Stimulated activated naive CD8-positive, alpha-beta T cell treated with anti-CD3 and anti-CD28 coated beads, Interleukin-15, amount 100 ng/mL, for 72 hours (primary cell): ENCODE measurements at regions not wholly inside any gene's neighbourhood (a gene's known extent, or its start where the extent isn't known, plus 50 kb on each side); places are given as distances from the start of the nearest gene placed in this dataset.

Source experiments
- ATAC-seq: fragments of 150-1000 bp; cut with Tn5 transposase; 2 replicates; pipeline ENCODE4 v1.10.0; 2021; ENCODE audit warnings: mild to moderate bottlenecking, moderate library complexity
- DNase-seq, 2 donors: peaks; one replicate each; pipeline ENCODE4 v3.0.0; 2021 to 2022
- H3K27ac Mint-ChIP-seq, 2 donors: one replicate each; pipeline ENCODE4 v1.8.0; 2022; ENCODE audit warnings: mild to moderate bottlenecking in 2 of 2, mixed read lengths in 2 of 2, moderate library complexity in 2 of 2
- H3K27me3 Mint-ChIP-seq: one replicate; pipeline ENCODE4 v1.8.0; 2022; ENCODE audit warnings: mixed read lengths
- H3K4me1 Mint-ChIP-seq: one replicate; pipeline ENCODE4 v1.8.0; 2022; ENCODE audit warnings: mild to moderate bottlenecking, mixed read lengths
- H3K4me3 Mint-ChIP-seq, 2 donors: one replicate each; pipeline ENCODE4 v1.8.0; 2022; ENCODE audit warnings: mild to moderate bottlenecking in 2 of 2, mixed read lengths in 2 of 2, moderate library complexity in 1 of 2
- H3K9me3 Mint-ChIP-seq, 2 donors: one replicate each; pipeline ENCODE4 v1.8.0; 2022; ENCODE audit warnings: mixed read lengths in 2 of 2

DNA sequence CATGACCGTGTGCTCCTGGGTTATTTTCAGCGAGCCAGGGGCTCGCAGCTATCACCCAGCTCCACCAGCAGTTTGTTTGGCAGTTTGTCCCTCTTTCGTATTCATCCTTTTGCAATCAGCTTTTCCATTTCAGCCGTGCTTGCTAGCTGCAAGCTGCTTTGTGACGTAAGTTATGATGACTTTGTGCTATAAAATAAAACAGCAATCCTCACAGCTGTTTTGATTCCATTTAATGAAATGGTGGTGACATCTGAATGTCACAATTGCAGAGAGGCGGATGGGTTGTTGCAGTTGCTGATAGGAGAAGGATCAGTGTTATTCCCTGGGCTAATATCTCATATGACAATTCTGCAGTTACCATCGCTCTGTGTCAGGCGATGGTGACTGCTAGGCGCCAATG lies 251.7 kb downstream of the SNX10 start:
- no peak for DNase-seq
- peak overlapping the region in 1 of 2 donors; percentile 36 for H3K27ac Mint-ChIP-seq
- no peak for ATAC-seq
- H3K4me3 Mint-ChIP-seq = no peak overlapping the region
- no peaks in the 10 kb centered on the region for H3K9me3 Mint-ChIP-seq
- H3K27me3 Mint-ChIP-seq = peaks cover 43% of the 10 kb centered on the region
- no peaks in the 10 kb centered on the region for H3K4me1 Mint-ChIP-seq

DNA sequence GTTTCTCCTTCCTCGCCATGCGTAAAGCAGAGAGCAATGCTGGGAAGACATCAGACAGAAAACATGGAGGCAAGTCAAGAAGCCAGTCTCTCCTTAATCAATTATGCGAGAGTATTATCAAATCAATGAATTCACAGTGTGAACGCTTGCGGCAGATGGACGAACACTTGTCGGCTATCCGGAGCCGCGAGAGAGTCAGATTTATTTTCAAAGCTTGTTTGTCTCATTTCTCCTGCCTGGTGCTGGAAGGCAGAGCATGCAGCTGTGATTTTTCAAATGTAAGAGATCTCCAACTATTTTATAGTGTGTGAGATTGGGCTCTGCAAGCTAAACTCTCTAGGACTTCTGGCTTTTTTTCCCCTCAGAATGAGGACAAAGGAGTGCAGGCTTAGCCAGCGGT lies 252.3 kb downstream of the SNX10 start:
- no peak for ATAC-seq
- Mint-ChIP-seq H3K9me3 (no peaks in the 10 kb centered on the region), H3K27ac (no peak overlapping the region), H3K4me1 (no peaks in the 10 kb centered on the region), H3K27me3 (peaks cover 44% of the 10 kb centered on the region), H3K4me3 (no peak overlapping the region)
- DNase-seq = no peak

DNA sequence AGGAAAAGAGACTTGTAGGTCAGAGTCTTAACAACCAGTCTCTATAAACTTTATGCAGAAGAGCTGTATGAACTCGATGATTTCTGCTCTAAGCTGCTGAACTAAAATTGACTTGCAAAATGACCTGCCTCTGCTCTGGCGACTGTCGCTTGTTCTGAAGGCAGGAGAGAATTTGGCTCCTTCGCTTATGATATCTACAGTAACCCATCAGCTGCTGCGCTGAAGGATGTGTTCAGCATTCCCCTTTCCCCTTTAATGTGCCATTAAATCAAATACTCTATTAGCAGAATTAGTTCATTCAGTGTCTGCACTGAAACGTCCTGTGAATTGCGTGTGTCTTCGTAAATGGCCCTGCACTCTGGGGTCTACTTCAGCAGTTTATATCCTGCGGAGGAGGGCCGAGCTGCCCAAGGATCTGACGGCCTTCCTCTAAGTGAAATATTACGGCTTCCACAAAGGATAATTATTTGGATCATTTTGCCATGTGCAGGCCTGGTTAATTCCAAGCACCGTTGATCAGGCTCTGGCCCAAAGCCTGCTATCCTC lies 254.9 kb downstream of the SNX10 start:
- Mint-ChIP-seq H3K9me3 (no peaks in the 10 kb centered on the region), H3K4me3 (no peak overlapping the region), H3K27ac (no peak overlapping the region), H3K27me3 (peaks cover 51% of the 10 kb centered on the region), H3K4me1 (no peaks in the 10 kb centered on the region)
- ATAC-seq = no peak
- DNase-seq = no peak

DNA sequence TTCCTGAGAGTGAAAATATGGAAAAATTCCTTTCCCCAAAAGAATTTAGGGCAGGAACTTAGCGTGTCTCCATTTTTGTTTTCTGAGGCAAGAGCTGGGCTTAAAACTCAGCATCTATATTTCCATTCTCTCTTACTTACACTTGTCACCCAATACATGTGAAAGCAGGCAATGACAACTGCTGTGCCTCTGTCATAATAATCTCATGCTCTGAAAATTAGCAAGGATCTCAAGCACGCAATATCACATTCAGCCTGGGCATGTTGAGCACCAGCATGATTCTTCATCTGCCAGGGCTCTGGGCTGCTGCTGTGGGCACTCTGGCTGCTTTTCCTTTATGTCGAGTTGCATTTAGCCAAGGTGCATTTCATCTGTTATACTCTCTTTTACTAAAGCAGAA lies 255.5 kb downstream of the SNX10 start:
- Mint-ChIP-seq H3K27me3 (peaks cover 53% of the 10 kb centered on the region), H3K27ac (no peak overlapping the region)

DNA sequence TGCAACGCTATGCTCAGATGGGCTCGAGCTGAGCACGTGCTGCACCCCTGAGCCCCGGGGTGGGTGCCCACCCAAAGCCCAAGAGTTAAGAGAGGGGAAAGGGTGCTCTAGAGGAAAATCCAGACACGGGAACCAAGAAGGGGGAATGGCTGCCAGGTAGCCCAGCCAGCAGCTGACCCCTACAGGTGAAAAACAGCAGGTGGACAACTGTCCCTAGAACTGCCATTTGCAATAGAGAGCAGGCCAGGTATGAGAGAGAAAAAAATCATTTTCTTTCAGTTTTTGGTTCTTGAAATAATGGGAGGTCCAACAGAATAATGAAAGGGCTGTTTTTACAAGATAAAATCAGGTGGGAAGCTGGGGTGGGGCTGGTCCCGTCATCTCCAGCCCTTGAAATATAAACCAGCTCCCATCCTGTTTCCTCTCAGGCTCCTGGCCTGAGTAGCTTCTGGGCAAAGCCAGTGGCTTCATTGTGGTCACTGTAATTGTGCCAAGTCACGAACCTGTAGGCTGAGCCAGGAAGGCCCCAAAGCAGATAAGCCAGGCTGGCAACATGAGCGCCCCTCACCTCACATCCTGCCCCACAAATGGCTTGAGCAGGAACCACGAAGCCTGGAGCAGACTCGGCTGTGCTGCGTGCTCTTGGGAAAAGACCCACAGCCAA lies 257.8 kb downstream of the SNX10 start:
- H3K27ac Mint-ChIP-seq = no peak overlapping the region
- DNase-seq (no peak), ATAC-seq (no peak)
- no peak overlapping the region for H3K4me3 Mint-ChIP-seq
- H3K27me3 Mint-ChIP-seq = peaks cover 56% of the 10 kb centered on the region
- no peaks in the 10 kb centered on the region for H3K9me3 Mint-ChIP-seq
- no peaks in the 10 kb centered on the region for H3K4me1 Mint-ChIP-seq

More for the DNA sequence above, 255.5 kb downstream of the SNX10 start:
- Mint-ChIP-seq H3K9me3 (no peaks in the 10 kb centered on the region), H3K4me1 (no peaks in the 10 kb centered on the region), H3K4me3 (no peak overlapping the region)
- DNase-seq (no peak), ATAC-seq (no peak)

DNA sequence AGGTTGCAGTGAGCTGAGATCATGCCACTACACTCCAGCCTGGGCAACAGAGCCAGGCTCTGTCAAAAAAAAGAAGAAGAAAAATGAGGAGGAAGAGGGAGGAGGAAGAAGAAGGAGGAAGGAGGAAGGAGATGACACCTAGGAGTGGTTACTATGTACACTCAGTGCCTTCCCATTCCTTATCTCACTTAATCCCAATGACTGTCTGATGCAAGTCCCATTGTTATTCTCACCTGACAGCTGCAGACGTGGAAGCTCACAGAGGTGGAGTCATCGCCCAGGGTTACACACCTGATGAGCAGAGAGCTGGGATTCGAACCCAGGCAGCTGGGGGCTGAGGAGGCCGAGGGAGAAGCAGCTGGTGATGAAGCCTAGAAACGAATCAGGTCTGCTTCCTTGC lies 258.8 kb downstream of the SNX10 start:
- H3K4me1 Mint-ChIP-seq = no peaks in the 10 kb centered on the region
- no peak overlapping the region for H3K4me3 Mint-ChIP-seq
- no peaks in the 10 kb centered on the region for H3K9me3 Mint-ChIP-seq
- ATAC-seq = no peak
- H3K27me3 Mint-ChIP-seq = peaks cover 54% of the 10 kb centered on the region
- DNase-seq = no peak
- H3K27ac Mint-ChIP-seq = peak overlapping the region in 1 of 2 donors; percentile 49

DNA sequence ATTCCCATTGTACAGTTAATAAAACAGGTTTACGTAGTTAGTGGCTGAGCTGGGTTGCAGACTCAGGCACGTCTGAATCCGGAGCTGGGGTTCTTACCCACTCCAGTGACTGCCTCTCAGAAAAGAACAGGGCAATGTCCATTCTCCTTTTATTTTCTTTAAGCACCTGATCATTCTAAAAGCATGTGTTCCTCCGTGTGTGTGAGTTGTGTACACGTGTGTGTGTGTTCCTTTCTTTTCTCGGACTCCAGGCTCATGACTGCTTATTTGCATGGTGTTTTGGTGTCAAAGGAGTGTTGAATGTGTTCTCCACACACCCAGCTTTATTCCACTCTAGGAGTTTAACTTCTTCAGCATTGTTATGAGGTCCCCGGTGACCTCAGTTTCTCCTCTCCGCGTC lies 260.1 kb downstream of the SNX10 start:
- DNase-seq (no peak), ATAC-seq (no peak)
- no peaks in the 10 kb centered on the region for H3K9me3 Mint-ChIP-seq
- H3K4me3 Mint-ChIP-seq = no peak overlapping the region
- H3K4me1 Mint-ChIP-seq = no peaks in the 10 kb centered on the region
- H3K27me3 Mint-ChIP-seq = peaks cover 54% of the 10 kb centered on the region
- H3K27ac Mint-ChIP-seq = no peak overlapping the region

DNA sequence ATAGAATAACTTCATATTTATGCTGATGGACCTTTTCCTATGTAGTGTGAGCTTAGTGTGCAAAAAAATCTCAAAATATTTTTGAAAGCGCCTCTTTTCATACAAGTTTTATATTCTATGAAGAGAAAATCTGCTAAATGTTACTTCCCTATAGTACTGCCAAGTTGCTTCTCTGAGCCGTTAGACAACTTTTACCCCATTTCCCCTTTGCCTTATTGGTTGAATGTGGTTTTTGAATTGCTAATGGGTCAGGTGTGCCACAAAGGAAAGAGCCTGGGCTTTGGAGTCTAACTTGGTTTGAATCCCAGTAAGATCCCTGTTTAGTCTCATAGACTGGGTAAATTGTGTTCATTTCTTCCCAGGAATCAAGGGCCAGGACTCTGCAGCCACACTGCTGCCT lies 261.5 kb downstream of the SNX10 start:
- Mint-ChIP-seq H3K27me3 (peaks cover 52% of the 10 kb centered on the region), H3K4me1 (no peaks in the 10 kb centered on the region), H3K9me3 (no peaks in the 10 kb centered on the region), H3K27ac (no peak overlapping the region), H3K4me3 (no peak overlapping the region)
- DNase-seq (no peak), ATAC-seq (no peak)

DNA sequence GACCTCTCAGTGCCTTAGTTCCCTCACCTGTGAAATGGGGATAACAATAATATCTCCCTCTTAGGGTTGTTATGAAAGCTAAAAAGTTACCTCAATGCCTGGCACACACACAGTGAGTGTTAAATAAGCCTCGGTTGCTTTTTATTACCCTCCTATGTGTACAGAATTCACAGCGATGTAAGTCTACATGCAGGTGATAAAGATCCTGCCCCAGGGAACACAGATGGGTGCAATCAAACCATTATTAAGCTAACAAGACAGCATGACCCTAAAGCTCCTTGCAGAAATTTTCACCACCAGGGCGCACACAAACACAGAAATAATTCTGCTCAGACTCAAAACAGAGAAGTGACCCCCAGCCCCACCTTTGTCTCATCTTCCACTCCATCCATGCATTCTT lies 261.9 kb downstream of the SNX10 start:
- Mint-ChIP-seq H3K27ac (no peak overlapping the region), H3K27me3 (peaks cover 48% of the 10 kb centered on the region)

DNA sequence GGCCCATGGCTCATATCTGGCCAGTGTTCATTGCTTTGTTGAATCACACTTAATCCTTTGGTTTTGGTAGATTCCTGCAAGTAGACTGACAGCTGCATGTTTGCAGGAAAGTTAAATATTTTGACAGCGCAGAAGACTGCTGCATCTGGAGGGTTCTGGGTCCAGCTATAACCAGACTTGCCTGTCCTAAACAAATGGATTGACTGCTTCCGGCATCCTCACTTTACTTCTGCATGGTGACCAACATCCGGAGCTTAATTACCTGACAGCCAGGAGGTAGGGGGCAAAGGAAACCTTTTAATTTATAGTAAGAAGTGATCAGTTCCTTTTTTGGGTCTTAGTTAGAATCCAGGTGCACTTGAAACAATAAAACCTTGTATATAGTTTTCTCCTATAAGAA lies 263.3 kb downstream of the SNX10 start:
- Mint-ChIP-seq H3K9me3 (no peaks in the 10 kb centered on the region), H3K4me3 (no peak overlapping the region), H3K4me1 (no peaks in the 10 kb centered on the region), H3K27me3 (peaks cover 38% of the 10 kb centered on the region), H3K27ac (no peak overlapping the region)
- ATAC-seq (no peak), DNase-seq (no peak)

More for the DNA sequence above, 261.9 kb downstream of the SNX10 start:
- Mint-ChIP-seq H3K4me1 (no peaks in the 10 kb centered on the region), H3K9me3 (no peaks in the 10 kb centered on the region), H3K4me3 (no peak overlapping the region)
- DNase-seq = no peak
- ATAC-seq = no peak

DNA sequence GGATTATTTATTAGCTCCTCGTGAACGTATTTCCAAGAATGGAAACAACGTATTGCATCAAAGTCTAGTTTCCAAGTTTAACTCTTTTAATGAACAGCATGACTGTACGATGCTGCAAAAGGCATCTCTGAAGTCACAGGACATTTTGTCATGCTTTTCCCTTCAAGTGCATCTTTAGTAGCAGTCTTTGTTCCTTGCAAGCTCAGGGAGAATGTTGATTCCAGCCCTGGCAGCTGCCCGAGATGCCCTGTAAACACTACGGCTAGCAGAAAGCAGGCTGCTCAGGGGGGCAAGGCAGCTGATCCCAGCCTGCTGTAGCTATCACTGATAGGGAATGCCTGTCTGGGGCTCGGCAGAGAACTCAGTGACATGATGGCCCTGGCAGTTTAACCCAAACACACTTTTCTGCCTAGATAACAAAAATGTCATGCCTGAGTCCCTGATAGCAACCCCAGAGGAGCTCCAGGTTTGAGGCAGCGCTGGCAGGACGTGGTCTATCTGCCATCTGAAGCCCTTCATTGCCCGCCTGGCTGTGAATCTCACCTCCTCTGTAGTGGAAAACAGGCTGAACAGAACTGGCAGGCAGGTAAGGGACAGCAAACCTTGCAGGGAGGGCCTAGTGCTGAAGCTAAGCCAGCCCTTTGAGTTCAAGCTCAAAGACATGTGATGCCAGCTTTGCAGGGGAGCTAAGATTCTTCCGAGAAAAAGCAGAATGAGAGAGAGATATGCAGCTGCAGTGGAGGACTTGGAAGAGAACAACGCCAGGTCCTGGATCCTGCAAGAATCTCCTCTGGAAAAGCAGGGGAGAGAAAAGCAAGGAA lies 264.6 kb downstream of the SNX10 start:
- ATAC-seq (no peak), DNase-seq (no peak)
- no peak overlapping the region for H3K27ac Mint-ChIP-seq
- no peaks in the 10 kb centered on the region for H3K4me1 Mint-ChIP-seq
- H3K27me3 Mint-ChIP-seq = peaks cover 29% of the 10 kb centered on the region
- H3K9me3 Mint-ChIP-seq = no peaks in the 10 kb centered on the region
- no peak overlapping the region for H3K4me3 Mint-ChIP-seq

DNA sequence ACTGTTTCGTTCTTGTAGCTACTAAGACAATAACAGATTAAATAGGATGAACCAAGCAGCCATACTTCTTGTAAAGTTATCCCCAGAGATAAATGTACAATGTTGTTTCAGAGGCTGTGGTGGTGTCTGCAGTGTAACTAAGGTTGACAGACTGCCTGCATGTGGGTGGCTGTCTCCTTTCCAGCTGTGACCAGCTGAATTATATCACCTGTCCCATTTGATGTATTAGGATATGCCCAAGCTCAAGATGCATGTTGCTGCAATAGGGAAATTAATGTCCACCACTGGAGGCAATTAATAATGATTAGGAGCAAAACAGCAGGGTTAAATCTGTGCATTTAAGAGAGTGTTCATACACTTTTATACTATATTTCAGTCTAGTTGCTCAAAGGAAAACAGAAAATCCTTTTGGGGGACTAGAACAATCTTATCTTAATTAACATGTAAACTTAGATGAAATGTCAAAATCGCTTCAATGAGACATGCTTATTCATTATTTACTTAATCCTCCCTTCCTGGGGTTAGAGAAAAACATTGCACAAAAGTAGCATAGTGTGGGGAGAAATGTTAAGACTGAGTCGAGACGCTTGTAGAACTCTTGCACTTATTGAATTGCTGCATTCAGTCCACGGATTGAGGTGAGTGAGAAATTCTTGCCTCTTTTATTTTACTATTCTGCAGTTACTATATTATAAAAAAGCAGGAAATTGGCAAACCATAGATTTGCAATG lies 269.0 kb downstream of the SNX10 start:
- Mint-ChIP-seq H3K4me3 (no peak overlapping the region), H3K9me3 (no peaks in the 10 kb centered on the region), H3K27ac (no peak overlapping the region), H3K27me3 (peaks cover 8% of the 10 kb centered on the region), H3K4me1 (no peaks in the 10 kb centered on the region)
- ATAC-seq (no peak), DNase-seq (no peak)

DNA sequence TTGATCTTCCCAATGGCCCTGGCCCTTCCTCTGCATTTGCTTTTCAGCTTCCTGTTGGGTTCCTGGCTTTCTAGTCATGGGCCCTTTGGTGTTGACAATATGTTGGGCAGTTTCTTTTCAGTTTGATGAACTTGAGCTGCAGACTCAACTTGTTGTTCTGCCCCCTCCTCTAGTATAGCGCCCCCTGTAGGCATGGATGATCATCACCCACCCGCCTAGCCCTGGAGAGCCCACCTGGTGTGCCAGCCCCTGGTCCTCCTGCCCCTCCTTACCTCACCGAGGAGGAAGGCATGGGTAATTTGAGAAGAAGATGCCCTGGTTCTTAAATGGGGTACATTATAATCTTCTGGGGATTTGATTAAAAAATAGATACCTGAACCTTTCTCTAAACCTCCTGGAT lies 271.2 kb downstream of the SNX10 start:
- Mint-ChIP-seq H3K27me3 (peaks cover 15% of the 10 kb centered on the region), H3K4me3 (no peak overlapping the region), H3K4me1 (no peaks in the 10 kb centered on the region), H3K9me3 (no peaks in the 10 kb centered on the region), H3K27ac (no peak overlapping the region)
- DNase-seq = no peak
- ATAC-seq = no peak

DNA sequence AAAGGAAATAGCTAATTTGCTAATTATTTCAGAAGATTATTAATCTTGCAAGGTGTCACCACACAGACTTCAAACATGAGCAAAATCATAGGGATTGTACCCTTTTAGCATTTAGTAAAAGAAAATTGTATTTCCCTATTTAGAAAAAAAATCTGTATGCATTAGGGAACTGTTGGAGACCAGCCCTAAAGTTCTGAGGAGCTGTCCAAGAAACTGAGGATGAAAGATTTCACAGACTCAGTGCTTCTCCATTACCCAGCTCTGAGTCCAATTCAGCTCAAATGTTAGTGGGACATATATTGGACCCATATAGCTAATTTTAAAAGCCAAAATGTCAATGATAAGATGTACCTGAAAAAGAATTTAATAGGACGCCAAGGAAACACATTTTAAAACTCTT lies 271.7 kb downstream of the SNX10 start:
- Mint-ChIP-seq H3K4me1 (no peaks in the 10 kb centered on the region), H3K27ac (no peak overlapping the region), H3K27me3 (peaks cover 17% of the 10 kb centered on the region), H3K4me3 (no peak overlapping the region), H3K9me3 (no peaks in the 10 kb centered on the region)
- no peak for ATAC-seq
- no peak for DNase-seq

DNA sequence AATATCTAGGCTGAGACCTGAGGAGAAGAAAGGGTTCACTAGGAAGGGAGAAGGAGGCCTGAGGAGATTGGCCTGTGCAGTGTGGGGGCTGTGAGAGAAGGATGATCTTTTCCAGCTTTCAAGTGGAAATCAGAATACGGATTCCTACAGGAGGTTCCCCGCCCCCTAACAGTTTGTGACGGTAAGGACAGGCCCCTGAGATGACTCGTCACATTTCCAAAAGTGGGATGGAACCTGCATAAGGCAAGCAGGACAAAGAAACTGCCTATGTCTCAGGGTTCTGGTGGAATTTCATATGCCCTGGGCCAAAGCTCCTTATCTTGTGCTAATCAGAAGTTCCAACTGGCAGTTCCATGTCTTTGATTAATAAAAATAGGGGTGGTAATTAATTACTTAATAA lies 275.6 kb downstream of the SNX10 start:
- Mint-ChIP-seq H3K4me3 (no peak overlapping the region), H3K4me1 (no peaks in the 10 kb centered on the region), H3K27me3 (peaks cover 21% of the 10 kb centered on the region), H3K9me3 (peaks cover 4 to 10% of the 10 kb centered on the region in 2 donors), H3K27ac (no peak overlapping the region)
- DNase-seq (no peak), ATAC-seq (no peak)

DNA sequence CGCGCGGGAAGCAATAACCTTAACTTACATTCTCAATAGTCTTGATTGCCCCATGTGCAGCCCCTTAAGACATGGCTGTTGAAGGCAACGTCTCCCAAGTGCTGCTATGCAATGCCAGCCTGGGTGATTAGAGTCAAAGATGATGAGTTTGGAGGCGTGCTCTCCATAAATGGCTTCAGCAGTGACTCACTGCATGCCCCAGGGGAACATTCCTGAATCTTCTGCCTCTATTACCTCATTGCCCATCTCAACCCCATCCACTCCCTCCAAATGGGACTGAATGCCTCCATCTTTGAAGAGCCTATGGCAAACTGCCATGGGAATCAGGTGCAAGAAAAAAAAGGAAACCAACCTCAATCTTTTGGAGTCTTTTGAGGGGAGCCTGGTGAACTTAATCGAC lies 282.8 kb downstream of the SNX10 start:
- Mint-ChIP-seq H3K27ac (no peak overlapping the region), H3K9me3 (peaks cover 4 to 10% of the 10 kb centered on the region in 2 donors), H3K4me3 (no peak overlapping the region), H3K27me3 (peaks cover 21% of the 10 kb centered on the region), H3K4me1 (no peaks in the 10 kb centered on the region)
- ATAC-seq (no peak), DNase-seq (no peak)
